Neural cell (in vitro differentiated cells): ENCODE measurements at regions not wholly inside any gene's neighbourhood (a gene's known extent, or its start where the extent isn't known, plus 50 kb on each side); places are given as distances from the start of the nearest gene placed in this dataset.

Experiments used
- H2AFZ ChIP-seq: fragments of 200-600, 300-800 bp; sonication (generic), shearing (Covaris generic); 2 replicates; pipeline ENCODE4 v1.6.0; 2014; ENCODE audit warnings: low read depth, mild to moderate bottlenecking, antibody characterized with exemption, low read length, moderate library complexity
- H3F3A ChIP-seq: fragments of 200-600 bp; shearing (Covaris generic); 2 replicates; pipeline ENCODE4 v1.6.1; 2016; ENCODE audit warnings: mild to moderate bottlenecking, moderate library complexity, mixed read lengths, antibody characterized with exemption, low read length; ENCODE audit not compliant: insufficient read depth, poor library complexity, severe bottlenecking
- H3K27ac ChIP-seq: fragments of 200-600, 300-800 bp; sonication (generic), shearing (Covaris generic); 2 replicates; pipeline ENCODE4 v1.5.1; 2014; ENCODE audit warnings: mild to moderate bottlenecking, low read length, moderate library complexity
- H3K27me3 ChIP-seq: fragments of 300-800, 200-600 bp; sonication (generic), shearing (Covaris generic); 2 replicates; pipeline ENCODE4 v1.6.0; 2014; ENCODE audit warnings: mild to moderate bottlenecking, low read depth, low read length, moderate library complexity; ENCODE audit not compliant: insufficient read depth
- H3K36me3 ChIP-seq: fragments of 300-800, 200-600 bp; sonication (generic), shearing (Covaris generic); 2 replicates; pipeline ENCODE4 v1.5.1; 2014; ENCODE audit warnings: mild to moderate bottlenecking, antibody characterized with exemption, low read length, moderate library complexity; ENCODE audit not compliant: insufficient read depth
- H3K4me2 ChIP-seq: fragments of 300-800, 200-600 bp; sonication (generic), shearing (Covaris generic); 2 replicates; pipeline ENCODE4 v1.6.0; 2014; ENCODE audit warnings: mild to moderate bottlenecking, low read length
- H3K4me3 ChIP-seq: fragments of 300-800, 200-600 bp; sonication (generic), shearing (Covaris generic); 2 replicates; pipeline ENCODE4 v1.5.1; 2014; ENCODE audit warnings: mild to moderate bottlenecking, low read length, moderate library complexity
- H3K79me2 ChIP-seq: fragments of 200-600 bp; shearing (Covaris generic); replicated peaks from 2 replicates; pipeline ENCODE4 v1.6.0; 2014; ENCODE audit warnings: mild to moderate bottlenecking, low read length, moderate library complexity; ENCODE audit not compliant: insufficient read depth
- H3K9ac ChIP-seq: fragments of 300-800, 200-600 bp; sonication (generic), shearing (Covaris generic); 2 replicates; pipeline ENCODE4 v1.6.1; 2016; ENCODE audit warnings: mild to moderate bottlenecking, low read length, mixed read lengths
- H3K9me2 ChIP-seq: fragments of 200-600 bp; shearing (Covaris generic); 2 replicates; pipeline ENCODE4 v1.6.1; 2016; ENCODE audit warnings: mild to moderate bottlenecking, low read length, mixed read lengths; ENCODE audit not compliant: insufficient read depth
- H3K9me3 ChIP-seq: fragments of 200-600, 300-800 bp; sonication (generic), shearing (Covaris generic); 2 replicates; pipeline ENCODE4 v1.6.1; 2016; ENCODE audit warnings: mild to moderate bottlenecking, mixed run types, low read length, moderate library complexity, mixed read lengths
- H4K20me1 ChIP-seq: fragments of 200-600 bp; shearing (Covaris generic); 2 replicates; pipeline ENCODE4 v1.6.1; 2016; ENCODE audit warnings: mild to moderate bottlenecking, mixed run types; ENCODE audit not compliant: insufficient read depth
- EP300 ChIP-seq: fragments of 450-650 bp; conservative IDR thresholded peaks from 2 replicates; pipeline ENCODE4 v1.6.1; 2014; ENCODE audit warnings: antibody characterized with exemption, mild to moderate bottlenecking, moderate library complexity; ENCODE audit not compliant: poor library complexity, severe bottlenecking
- EZH2 ChIP-seq: fragments of 200-600, 300-800 bp; shearing (Covaris generic), sonication (generic); IDR thresholded peaks from 2 replicates; pipeline ENCODE4 v1.6.1; 2014; ENCODE audit warnings: antibody characterized with exemption, low read length, borderline replicate concordance, mild to moderate bottlenecking; ENCODE audit not compliant: insufficient read depth, poor library complexity, severe bottlenecking
- MXI1 ChIP-seq: fragments of 450-650 bp; conservative IDR thresholded peaks from 2 replicates; pipeline ENCODE4 v1.6.1; 2014; ENCODE audit warnings: antibody characterized with exemption, mild to moderate bottlenecking; ENCODE audit not compliant: poor library complexity, severe bottlenecking
- POLR2AphosphoS5 ChIP-seq: IDR thresholded peaks from 2 replicates; pipeline ENCODE4 v1.6.1; 2012
- SMC3 ChIP-seq: fragments of 450-650 bp; conservative IDR thresholded peaks from 2 replicates; pipeline ENCODE4 v1.6.1; 2014; ENCODE audit warnings: antibody characterized with exemption, mild to moderate bottlenecking, moderate library complexity; ENCODE audit not compliant: poor library complexity
- TAF1 ChIP-seq: IDR thresholded peaks from 2 replicates; pipeline ENCODE4 v1.6.1; 2012; ENCODE audit warnings: low read depth
- TF ChIP-seq, protein P1 (sequence below): IDR thresholded peaks from 2 replicates; pipeline ENCODE4 v1.6.1; 2012; ENCODE audit warnings: borderline replicate concordance
- TF ChIP-seq, protein P2 (sequence below): fragments of 450-650 bp; IDR thresholded peaks from 2 replicates; pipeline ENCODE4 v1.5.1; 2014; ENCODE audit warnings: antibody characterized with exemption, mild to moderate bottlenecking, moderate library complexity; ENCODE audit not compliant: poor library complexity, severe bottlenecking

DNA sequence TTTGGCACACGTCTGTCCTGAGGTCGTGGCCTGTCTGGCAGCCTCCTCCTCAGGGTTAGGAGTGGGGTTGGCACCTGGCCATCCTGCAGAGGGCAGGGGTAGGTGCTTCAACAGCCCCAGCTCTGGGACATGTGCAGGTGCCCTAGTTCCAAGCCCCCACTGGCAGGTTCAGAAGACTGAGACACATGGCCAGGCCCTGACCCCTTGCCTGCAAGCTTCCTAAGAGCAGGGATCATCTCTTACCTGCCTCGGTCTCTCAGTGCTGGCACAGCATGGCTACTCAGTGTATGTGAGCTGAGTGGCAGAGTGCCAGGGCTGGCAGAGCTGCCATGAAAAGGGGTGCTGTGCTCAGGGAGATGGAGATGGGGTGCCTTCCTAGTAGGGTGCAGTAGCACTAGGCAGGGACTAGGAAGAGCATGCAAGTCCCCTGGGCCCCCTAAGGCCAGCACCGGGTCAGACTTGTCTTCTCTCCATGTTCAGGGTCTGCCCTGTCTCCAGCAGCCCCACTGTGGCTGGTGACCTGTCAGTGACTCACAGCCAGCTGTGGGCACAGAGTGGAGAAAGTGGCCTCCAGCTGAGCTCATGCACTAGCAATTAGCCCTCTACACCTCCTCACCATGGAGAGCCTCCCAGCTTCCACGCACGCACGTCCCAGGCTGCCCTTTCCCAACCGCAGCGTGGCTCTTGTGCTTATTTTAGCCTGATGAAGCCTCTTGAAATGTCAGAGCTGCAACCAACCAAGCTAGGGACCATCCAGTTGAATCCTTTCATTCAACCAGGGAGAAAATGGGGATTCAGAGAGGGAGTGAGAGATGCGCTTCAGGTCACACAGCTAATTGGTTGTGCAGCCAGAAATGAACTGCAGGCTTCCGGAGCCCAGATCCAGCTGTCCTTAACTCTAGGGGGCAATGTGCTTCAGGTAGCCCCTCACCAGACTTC is 116.6 kb downstream of the MRPL14 start:
- Histone ChIP-seq H2AFZ (no peak overlapping the region), H3K36me3 (no peaks in the 10 kb centered on the region), H3K27me3 (no peaks in the 10 kb centered on the region), H3K4me2 (no peak overlapping the region), H3K9me2 (no peaks in the 10 kb centered on the region), H3K4me3 (no peak overlapping the region), H4K20me1 (no peaks in the 10 kb centered on the region), H3F3A (no peaks in the 10 kb centered on the region), H3K9me3 (no peaks in the 10 kb centered on the region), H3K9ac (no peak overlapping the region), H3K27ac (no peak overlapping the region), H3K79me2 (no peaks in the 10 kb centered on the region)
- TF ChIP-seq EZH2 (no peak), MXI1 (no peak), POLR2AphosphoS5 (no peak), SMC3 (no peak), EP300 (no peak), TAF1 (no peak)
- TF ChIP-seq, protein P1, sequence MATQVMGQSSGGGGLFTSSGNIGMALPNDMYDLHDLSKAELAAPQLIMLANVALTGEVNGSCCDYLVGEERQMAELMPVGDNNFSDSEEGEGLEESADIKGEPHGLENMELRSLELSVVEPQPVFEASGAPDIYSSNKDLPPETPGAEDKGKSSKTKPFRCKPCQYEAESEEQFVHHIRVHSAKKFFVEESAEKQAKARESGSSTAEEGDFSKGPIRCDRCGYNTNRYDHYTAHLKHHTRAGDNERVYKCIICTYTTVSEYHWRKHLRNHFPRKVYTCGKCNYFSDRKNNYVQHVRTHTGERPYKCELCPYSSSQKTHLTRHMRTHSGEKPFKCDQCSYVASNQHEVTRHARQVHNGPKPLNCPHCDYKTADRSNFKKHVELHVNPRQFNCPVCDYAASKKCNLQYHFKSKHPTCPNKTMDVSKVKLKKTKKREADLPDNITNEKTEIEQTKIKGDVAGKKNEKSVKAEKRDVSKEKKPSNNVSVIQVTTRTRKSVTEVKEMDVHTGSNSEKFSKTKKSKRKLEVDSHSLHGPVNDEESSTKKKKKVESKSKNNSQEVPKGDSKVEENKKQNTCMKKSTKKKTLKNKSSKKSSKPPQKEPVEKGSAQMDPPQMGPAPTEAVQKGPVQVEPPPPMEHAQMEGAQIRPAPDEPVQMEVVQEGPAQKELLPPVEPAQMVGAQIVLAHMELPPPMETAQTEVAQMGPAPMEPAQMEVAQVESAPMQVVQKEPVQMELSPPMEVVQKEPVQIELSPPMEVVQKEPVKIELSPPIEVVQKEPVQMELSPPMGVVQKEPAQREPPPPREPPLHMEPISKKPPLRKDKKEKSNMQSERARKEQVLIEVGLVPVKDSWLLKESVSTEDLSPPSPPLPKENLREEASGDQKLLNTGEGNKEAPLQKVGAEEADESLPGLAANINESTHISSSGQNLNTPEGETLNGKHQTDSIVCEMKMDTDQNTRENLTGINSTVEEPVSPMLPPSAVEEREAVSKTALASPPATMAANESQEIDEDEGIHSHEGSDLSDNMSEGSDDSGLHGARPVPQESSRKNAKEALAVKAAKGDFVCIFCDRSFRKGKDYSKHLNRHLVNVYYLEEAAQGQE = no peak

DNA sequence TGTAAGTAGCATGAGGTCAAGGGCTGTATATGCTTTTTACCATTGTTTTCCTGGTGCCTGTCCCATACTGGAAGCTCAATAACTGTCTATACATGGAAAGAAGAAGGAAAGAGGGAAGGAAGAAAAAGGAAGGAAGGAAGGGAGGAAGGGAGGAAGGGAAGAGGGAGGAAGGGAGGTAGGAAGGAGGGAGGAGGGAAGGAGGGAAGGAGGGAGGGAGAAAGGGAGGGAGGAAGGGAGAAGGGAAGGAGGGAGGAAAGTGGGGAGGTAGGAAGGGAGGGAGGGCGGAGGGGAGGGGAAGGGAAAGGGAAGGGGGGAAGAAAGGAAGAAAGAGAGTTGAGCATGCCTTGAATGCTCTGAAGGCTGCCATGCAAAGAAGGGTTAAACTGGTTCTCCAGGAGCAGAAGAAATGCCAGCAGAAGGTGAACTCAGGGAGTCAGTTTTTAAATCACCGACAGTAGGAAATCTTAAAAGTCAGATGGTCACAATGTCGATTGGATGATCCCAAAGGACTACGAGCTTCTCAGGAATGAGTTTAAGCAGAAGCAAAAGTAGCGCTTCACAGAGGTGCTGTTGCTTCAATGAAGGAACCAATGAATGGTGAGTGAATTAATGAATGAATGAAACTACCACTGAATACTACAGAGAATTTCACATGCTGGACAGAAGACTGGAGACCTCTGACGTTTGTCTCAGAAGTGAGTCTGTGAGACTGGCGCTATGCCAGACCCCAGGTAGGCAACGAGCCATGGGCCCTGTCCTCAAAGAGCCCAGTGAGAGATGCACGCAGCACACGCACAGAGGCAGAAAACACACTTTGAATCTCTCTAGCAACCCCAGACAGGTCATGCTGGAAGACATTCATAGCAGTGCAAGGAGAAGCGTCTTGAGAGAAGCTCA is 117.6 kb downstream of the MRPL14 start:
- no peaks in the 10 kb centered on the region for H3K9me2 ChIP-seq
- H3K79me2 ChIP-seq = no peaks in the 10 kb centered on the region
- no peak overlapping the region for H3K4me2 ChIP-seq
- H3K4me3 ChIP-seq = no peak overlapping the region
- no peak overlapping the region for H2AFZ ChIP-seq
- H3K36me3 ChIP-seq = no peaks in the 10 kb centered on the region
- no peak overlapping the region for H3K27ac ChIP-seq
- H3K9ac ChIP-seq = no peak overlapping the region
- no peaks in the 10 kb centered on the region for H3F3A ChIP-seq
- H3K27me3 ChIP-seq = no peaks in the 10 kb centered on the region
- no peaks in the 10 kb centered on the region for H3K9me3 ChIP-seq
- TF ChIP-seq, protein P2, sequence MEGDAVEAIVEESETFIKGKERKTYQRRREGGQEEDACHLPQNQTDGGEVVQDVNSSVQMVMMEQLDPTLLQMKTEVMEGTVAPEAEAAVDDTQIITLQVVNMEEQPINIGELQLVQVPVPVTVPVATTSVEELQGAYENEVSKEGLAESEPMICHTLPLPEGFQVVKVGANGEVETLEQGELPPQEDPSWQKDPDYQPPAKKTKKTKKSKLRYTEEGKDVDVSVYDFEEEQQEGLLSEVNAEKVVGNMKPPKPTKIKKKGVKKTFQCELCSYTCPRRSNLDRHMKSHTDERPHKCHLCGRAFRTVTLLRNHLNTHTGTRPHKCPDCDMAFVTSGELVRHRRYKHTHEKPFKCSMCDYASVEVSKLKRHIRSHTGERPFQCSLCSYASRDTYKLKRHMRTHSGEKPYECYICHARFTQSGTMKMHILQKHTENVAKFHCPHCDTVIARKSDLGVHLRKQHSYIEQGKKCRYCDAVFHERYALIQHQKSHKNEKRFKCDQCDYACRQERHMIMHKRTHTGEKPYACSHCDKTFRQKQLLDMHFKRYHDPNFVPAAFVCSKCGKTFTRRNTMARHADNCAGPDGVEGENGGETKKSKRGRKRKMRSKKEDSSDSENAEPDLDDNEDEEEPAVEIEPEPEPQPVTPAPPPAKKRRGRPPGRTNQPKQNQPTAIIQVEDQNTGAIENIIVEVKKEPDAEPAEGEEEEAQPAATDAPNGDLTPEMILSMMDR = no peak
- no peak for TF ChIP-seq MXI1
- no peak for TF ChIP-seq POLR2AphosphoS5
- no peak for TF ChIP-seq SMC3
- TF ChIP-seq TAF1 = no peak
- no peak for TF ChIP-seq EZH2
- TF ChIP-seq, protein P1 = no peak
- no peaks in the 10 kb centered on the region for H4K20me1 ChIP-seq
